Stimulated activated CD4-positive, alpha-beta T cell treated with anti-CD3 and anti-CD28 coated beads, TNF-alpha, amount 100 ng/mL, for 4 hours (primary cell): ENCODE measurements at regions not wholly inside any gene's neighbourhood (a gene's known extent, or its start where the extent isn't known, plus 50 kb on each side); places are given as distances from the start of the nearest gene placed in this dataset.
"Not testable (repeated sequence)": the region's sequence is repeated elsewhere in the genome, so short reads cannot be mapped to it uniquely, and the experiment has no call there.

Experiments used
- DNase-seq, 3 experiments: peaks; one replicate each; pipeline ENCODE4 v3.0.0-alpha.2; 2020; ENCODE audit warnings: low read depth in 3 of 3

DNA sequence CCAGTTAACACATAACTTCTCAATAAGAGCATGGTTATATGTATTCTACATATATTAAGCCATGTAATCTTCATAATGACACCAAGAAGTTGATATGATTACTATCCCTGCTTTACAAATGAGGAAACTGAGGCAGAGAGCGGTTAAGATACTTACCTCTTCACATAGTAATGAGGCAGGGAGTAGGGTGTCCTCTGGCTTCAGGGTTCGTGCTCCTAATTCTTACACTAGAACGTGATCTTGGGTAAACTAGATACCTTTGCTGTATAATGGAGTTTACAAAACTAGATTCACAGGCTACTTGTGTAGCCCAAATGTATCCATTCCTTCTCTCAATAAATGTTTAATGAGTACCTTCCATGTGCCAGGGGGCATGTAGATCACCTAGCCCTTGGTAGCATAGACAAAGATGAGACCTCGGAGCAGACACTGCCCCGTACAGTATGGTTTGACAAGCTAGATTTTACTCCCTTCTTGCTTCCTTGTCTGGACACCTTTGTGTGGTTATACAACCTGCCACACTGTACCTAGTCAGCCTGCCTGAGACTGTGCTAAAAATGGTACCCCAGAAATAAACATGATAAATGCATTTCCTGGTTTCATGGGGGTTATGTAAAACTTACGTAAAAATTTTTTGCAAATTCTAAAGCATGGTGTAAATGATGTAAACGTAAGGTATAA is 991.8 kb downstream of the VRK1 start:
- DNase-seq: no peak

DNA sequence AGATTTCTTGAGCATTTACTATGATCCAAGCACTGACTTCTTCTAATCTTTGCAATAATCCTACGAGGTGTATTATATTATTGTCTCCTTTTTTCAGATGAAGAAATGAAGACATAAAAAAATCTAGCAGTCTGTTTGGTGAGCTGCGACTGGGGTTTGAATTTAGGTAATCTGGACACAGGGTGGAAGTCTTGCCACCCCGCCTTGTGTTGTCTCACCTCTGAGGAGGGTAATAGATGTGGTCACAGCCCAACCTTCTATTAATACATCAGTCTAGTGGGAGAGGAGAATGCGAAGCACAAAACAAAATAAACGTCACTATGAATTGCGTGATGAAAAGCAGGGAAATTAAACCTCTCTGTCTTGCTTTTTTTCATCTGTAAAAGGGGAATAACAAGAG is 993.9 kb downstream of the VRK1 start:
- DNase-seq: no peak

DNA sequence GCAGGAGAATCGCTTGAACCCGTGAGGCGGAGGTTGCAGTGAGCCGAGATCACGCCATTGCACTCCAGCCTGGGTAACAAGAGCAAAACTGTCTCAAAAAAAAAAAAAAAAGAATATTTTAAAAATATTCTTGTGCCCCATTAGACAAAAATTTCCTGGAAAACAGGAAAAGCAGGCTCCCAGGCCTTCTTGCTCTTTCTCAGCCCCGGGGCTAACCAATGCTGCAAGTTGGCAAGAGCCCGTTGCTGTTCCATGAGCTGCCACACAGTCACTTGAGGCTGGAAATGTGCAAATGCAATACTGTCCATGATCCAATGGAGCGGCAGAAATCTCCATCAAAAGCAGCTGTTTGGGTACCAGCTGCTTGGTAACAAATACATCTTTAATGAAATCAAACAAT is 994.7 kb downstream of the VRK1 start:
- no peak for DNase-seq

DNA sequence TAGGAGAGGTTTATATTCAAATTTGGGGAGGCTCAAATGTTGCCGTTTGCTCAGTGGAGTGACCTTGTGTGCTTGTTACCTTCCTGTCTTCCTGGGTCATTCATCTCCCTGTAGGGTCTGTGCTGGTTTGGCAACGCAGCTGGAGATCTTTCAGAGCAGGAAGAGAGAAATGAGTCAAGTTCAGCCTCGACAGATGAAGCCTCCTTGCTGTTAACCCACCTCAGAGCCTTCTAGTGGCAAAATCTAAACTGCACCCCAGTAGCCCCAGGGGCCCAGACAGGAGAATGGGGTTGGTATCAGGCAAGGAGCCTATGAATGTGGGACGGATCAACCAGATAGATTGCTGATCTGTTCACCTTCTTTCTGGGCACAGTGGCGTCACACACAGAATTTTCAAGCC is 999.3 kb downstream of the VRK1 start:
- no peak for DNase-seq

DNA sequence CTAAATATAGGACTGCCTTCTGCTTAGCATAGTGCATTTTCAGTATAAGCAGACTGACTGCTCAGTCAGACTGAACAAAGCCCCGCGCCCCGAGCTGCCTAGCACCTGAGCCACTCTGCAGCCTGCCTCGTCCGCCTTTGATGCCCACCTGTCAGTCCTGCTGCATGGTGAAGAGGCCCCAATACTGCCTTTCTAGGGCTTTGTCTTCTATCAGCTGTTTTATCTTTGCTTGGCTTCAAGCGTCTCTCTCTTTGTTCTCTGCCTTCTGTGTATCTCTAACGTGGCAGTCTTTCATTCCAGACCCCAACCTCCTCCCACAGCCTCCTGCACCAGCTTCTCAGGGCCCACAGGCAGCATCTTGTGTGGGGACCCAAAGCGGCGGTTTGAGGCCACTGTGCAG is 1001.0 kb downstream of the VRK1 start:
- DNase-seq: no peak

DNA sequence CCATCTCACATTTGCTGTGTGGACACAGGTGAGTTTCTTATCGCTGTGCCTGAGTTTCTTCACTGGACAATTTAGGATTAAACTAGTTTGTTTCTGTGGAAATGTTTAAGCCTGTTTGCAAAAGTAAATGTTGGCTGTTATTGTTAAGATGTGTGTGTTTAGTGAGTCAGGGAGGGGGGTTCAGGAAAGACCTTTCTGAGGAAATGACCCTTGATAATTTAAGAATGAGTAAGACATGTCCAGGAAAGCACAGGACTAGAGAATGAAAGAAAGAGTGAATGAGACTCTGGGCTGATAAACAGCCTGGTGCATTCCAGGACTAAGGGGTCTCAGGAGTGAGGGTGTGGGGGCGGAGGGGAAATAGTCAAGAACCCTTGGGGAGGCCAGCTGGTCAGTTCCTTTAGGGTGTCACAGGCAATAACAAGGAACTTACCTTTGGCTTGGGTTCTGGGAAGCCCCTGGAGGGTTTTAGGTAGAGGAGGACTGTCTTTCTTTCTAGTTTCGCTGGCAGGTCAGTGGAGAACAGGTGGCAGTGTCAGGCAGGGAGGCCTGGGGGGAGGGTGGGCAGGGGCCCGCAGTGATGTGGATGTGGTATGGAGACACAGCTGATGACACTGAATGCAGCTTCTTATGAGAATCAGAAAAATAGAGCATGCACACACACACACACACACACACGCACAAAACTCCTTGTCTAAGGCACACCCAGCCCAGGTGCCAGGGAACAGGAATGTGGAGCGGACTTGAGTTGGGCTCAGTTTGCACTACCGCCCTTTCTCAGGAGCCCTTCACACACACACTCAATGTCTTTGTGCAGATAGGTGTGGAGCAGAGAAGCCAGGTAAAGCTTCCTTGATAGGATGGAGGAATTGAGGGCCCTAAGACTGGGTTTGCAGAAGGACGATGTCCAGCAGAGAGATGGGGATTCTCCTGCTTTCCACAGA is 1005.5 kb downstream of the VRK1 start:
- DNase-seq: no peak

DNA sequence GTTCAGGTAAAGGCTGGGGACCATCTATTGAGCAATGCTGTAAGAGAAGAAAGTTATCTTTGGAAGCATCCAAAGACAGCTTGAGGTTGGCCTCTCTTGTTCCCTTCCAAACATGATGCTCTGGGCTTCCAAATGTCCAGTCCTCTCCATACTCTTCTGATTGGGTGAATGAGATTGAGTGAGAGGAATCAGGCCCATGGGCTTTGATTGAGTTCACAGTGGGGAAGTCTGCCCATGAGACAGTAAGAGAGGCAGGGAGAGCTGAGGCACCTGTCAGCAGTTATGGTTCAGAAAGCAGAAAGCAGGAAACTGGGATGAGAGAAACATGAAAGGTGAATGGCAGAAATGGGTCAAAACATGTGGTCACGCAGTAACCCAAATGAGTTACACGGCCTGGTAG is 1006.9 kb downstream of the VRK1 start:
- no peak for DNase-seq

DNA sequence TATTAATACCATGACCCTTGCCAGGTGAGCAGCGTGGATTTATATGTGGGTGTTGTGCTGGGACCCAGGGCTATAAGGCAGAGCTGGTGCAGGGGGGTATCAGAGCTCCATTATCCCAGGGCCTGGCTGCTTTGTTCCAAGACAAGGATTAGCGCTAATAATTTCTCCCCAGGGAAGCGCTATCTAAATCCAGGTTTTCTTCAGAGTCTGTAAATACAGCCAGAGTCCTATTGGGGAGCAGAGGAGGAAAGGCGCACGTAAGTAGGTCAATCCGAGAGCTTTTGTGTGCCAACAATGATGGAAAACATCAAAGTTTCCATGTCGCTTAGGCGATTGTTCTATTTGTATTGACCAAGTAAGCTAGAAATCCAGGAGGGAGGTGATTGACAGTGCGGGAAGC is 1009.7 kb downstream of the VRK1 start:
- DNase-seq: no peak

DNA sequence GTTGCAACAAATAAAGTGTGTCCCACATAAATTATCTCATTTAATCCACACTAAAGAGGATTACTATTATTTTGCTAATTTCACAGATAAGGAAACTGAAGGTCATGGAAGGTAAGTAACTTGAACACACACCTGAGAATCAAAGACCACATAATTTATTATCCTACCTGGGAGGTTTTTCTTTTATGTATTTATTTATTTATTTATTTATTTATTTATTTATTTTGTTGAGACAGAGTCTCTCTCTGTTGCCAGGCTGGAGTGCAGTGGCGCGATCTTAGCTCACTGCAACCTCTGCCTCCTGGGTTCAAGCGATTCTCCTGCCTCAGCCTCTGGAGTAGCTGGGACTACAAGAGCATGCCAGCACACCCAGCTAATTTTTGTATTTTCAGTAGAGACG is 1011.4 kb downstream of the VRK1 start:
- DNase-seq: not testable (repeated sequence)

DNA sequence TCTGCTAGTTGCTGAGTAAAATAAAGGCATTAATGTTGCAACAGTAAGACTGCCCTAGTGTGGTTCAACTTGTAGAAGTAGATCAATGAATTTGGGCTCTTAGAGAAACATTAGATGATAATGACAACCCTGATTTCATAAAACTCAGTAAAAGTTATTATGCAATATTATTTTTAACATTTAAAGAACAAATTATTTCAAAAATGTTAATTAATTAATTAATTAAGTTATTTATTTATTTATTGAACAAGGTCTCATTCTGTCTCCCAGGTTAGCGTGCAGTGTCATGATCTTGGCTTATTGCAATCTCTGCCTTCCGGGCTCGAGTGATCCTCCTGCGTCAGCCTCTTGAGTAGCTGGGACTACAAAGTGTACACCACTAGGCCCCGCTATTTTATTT is 1016.4 kb downstream of the VRK1 start:
- no peak for DNase-seq

DNA sequence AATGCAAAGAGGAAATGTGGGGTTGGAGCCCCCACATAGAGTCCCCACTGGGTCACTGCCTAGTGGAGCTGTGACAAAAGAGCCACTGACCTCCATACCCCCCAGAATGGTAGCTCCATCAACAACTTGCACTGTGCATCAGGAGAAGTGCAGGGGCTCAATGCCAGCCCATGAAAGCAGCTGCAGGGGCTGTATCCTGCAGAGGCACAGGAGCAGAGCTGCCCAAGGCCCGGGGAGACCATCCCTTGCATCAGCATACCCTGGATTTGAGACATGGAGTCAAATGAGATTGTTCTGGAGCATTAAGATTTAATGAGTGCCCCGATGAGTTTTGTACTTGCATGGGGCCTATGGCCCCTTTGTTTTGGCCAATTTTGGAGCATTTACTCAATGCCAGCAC is 1023.6 kb downstream of the VRK1 start:
- DNase-seq: no peak

DNA sequence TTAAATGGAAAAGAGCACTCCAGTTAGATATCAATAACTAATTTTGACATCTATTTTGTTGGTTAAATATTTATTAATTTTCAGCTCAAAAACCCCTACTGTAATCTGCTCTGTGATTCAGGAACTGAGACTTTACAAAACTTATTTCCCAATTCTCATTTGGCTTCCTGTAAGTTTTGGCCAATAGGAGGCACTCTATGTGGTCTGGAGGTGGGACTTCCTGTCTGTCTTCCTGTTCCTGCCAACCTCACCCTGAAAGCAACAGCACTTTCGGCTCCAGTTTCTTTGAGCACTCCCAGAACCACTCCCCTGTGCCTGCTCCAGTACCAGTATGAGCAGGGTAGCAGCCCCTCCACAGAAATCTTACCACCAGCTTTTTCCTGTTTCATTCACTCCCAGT is 1027.0 kb downstream of the VRK1 start:
- DNase-seq: no peak

DNA sequence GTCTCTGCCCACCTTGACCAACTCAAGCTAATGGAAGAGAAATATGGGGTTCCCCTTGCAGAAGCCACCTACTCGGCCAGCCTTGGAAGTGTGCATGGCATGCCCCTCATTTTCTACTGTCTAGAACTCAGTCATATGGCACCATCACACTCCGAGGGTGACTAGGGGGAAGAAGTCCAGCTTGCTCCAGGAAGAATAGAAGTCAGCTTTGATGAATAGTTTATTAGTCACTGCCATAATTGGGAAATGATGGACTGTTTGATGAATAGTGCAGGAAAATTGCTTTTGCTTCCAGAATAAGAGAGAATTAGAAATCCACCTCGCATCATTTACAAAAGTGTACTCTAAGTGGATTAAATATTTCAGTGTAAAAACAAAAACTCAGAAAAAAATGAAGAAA is 1030.6 kb downstream of the VRK1 start:
- DNase-seq: no peak

DNA sequence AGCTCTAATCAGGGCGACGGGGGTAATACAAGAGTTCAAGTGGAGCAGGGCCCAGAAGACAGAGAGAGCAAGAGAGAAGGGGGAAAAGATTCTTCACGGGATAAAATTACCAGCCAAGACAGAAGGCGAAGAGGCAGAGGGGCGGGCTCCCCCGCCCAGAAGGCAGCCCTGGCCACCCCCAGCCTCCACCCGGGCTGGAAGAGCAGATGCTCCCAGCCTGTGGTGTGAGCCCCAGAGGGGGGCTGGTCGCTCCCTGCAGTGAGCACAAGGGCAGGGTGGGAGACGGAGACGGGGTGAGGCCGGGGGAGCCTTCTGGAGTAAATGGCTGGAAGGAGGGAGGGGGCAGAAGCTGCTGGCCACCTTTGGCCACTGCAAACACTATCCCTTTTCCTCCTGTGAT is 1035.6 kb downstream of the VRK1 start:
- DNase-seq: no peak

DNA sequence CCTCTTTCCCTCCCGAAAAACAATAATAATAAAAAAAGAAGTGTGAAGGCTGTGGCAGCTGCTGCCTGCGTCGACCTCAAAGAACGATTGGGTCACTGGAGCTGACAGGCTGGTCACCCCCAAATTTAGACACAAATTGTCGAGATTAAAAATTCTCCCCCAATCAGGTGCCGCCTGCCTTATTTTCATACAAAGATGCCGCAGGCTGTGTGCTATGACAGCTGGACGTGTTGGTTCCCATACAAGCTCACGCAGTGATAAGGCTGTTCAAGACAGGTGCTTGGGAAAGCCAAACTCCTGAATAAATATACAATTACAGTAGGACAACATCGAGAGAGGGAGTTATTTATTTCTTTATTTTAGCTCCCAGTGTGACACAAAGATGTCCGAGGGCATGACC is 1041.8 kb downstream of the VRK1 start:
- DNase-seq: no peak

DNA sequence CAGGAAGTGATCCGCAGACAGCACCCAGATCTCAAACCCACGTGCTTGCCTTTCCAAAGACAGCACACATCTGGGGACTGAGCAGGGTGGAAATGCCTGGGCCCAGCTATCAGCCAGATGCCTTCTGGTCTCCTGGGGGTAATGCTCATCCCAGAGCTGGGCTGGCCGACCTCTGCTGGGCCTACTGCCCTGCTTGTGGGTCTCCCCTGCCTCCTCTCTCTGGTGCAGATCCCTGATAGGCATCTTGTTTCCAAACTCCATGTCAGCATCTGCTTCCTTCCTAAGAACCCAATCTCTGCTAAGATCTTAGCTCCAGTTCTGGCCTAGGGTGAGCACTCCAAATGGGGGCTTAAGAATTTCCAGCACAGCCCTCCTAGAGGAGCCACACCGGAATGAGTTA is 1043.0 kb downstream of the VRK1 start:
- no peak for DNase-seq

DNA sequence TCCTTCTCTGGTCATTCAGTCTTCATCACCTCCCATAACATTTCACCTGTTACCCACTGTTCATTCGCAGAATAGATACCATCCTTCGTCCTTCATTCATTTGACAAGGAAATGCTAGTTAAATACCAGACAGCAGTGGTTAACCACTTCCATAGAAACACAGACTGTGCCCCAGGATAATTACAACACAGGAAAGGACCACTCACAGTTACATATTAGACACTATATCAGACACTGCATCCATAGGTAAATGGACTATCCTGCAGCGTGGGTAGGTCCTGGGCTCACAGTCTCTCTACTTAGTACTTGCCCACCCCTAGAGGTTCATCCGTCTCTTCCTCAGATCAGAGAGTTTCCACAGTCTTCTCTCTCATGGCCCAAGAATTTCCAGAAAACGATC is 1044.6 kb downstream of the VRK1 start:
- DNase-seq: no peak

DNA sequence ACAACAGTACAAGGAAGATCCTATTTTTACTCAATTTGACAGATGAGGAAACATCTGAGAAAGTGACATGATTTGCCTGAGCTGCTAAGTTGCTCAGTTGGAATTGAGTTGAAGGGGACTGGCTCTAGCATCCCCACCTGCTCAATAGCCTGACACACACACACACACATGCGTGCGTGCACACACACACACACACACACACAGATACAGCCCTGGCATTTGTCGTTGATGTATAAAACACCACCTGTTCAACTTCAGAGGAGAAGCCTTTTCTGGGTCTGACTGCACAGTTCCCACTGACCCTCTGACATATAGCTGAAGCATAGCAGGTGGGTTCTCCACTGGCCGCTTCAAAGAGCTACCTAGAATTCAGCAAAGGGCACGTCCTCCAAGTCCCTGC is 1045.9 kb downstream of the VRK1 start:
- DNase-seq: no peak

DNA sequence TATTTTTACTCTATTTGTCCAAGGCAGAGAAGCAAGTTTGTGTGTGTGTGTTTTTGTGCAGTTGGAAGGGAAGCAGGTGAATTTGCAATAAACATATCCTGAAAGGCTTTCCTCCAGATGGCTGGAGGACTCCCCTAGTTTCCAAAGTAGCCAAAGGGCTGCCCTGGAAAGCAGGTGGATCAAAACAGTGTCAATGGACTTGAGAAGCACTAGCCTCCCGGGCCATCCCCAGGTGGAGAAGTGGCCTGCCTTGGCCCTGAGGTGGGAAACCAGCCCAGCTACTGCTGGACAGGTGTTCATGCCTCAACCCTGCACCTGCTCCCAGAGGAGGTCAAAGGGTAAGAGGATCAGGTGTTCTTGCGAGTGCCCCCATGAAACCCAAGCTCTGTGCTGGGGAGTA is 1046.9 kb downstream of the VRK1 start:
- DNase-seq: no peak

DNA sequence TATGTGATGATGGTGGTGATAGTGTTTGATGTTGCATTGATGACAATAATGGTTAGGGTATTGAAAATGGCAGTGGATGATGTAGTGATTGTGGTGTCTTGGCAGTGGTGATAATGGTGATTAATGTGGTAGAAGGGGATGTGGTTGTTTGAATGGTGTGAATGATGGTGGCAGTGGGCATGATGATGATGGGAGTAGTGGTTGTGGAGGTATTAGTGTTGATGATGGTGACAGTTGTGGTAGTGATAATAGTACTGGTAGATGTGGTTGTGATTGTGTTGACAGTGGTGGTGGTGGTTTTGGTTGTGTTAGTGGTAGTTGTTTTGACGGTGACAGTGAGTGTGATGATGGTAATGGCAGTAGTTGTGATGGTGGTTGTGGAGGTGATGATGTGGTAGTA is 1049.0 kb downstream of the VRK1 start:
- DNase-seq: no peak

DNA sequence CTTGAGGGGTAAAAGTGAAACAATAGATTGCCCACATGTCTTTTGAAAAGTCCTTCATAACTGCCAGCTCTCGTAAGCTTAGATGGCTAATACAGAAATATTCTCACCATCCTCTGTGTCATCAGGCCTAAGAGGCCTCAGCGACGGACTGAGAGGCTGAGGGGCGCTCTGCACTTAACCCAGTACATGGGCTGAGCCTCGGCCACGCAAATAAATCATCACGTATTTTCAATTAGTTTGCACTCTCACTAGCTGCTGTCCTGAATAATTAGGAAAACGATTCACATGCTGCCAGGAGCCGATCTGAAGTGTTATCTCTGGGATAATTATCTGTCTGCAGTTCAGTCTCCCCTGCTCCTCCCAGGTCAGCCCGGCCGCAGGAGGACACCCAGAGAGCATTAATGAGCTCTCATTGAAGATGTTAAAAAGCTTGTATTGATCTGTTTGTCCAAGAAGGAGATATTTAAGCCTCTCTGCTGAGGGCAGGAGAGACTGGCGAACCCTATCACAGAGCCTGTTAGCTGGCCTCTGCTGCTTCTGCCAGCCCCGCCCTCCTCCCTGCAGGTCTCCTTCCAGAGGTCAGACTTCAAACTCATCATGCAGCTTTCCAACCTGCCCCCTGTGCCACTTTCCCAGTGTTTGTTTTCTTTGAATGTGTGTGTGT is 1051.3 kb downstream of the VRK1 start:
- no peak for DNase-seq

DNA sequence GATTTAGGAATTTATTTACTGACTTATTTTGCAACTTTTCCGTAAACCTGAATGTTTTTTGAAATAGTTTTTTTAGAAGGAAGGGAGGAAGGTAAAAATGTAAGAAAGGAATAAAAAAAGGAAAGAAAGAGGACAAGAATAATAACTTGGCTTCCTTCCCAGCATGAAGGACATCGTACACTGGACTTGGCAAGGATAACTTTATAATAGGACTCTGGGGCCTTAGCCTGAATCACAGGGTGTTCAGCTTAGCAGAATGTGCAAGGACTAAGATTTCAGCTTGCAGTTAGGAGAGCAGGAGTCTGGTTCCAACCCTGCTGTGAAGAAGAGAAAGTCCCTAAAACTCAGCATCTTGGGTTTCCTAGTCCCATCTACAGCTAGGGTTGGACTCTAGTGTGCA is 1053.3 kb downstream of the VRK1 start:
- no peak for DNase-seq

DNA sequence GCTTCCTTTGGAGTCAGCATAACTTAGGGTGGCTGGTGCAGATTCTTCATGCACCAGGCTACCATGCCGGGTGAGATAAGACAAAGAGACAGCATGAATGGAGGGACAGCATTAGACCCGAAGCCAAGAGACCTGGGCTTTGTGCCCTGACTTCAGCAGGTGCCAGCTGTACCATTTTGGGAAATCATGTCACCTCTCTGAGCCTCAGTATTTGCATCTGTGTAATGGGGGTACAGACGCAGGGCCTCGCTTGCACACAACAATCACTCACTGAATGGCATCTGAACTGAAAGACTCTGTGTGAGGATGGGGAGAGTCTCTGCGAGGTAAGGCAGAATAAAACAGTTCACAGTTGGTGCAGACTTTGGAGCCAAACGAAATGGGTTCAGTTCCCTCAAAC is 1053.7 kb downstream of the VRK1 start:
- no peak for DNase-seq
